GM19043 (cell line): ENCODE measurements at regions not wholly inside any gene's neighbourhood (a gene's known extent, or its start where the extent isn't known, plus 50 kb on each side); places are given as distances from the start of the nearest gene placed in this dataset.

Source experiments
- ATAC-seq: cut with Tn5 transposase; IDR thresholded peaks from one replicate; pipeline ENCODE4 v1.9.1; 2021; ENCODE audit warnings: low read depth; ENCODE audit not compliant: unreplicated experiment

DNA sequence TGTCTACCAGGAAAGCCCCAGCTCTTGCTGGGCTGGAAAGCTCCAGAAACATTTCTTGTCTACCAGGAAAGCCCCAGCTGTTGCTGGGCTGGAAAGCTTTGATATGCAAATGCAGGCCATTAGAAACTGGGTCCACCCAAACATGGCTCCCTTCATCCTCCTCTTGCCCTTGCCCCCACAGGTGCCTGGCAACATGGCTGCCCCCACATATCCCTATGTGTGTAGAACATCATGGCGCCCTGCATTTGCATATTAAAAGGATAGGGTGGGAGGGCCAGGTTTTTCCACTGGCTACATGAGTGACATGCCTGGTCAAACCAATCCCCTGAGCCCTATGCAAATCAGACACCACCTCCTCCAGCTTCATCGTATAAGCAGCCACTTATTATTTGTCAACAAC lies 455.4 kb upstream of the ARGLU1 start:
- no peak for ATAC-seq

DNA sequence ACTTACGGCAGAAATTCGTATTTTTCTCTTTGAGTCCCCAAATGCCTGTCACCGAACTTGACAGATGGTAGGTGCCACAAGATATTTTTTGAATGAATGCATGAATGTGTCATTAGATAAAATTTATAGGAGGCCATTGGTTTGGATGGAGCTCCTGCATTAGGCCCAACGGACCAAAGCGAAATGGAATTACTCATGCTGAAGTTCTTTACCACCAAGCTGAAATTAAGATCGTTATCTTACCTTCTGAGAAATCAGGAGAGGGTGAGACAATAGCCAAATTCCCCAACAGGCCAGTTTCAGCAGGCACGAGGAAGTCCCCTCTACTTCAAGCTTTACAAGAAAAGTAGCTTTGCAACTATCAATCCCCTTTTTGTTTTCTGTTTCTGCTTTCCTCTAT lies 452.5 kb upstream of the ARGLU1 start:
- no peak for ATAC-seq

DNA sequence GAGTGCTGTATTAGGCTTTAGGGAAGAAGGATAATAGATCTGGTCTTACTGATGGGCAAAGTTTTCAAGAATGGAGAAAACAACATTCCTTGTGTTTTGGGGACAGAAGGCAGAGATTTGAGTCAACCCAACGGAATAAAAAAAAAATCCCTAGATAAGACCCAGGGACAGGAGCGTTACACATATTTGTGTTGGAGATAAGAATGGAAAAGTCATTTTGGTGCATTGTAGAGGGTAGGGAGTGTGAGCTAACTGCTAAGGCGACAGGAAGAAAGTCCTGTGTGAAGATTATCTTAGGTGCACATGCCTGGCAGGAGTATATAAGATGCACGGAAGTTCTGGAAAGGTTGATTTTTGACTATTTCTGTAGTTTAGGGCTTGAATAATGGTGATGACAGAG lies 450.3 kb upstream of the ARGLU1 start:
- no peak for ATAC-seq

DNA sequence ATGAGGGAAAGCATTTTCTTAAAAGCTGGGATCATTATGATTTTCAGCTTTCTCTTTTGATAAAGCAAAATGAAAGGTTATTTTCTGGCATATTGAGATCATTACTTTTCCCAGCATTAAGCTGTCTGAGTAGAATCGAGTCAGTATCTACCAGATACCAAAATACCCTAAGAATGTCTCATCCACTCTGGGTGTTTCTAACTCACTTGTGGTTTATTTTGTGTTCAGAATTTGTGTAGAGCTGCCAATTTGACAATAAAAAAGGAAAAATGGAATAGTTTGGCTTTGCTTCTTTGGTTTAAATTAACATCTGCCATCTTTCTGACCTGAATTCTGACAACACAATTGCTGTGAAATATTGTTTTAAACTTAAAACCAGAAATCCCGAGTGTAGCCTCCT lies 438.7 kb upstream of the ARGLU1 start:
- no peak for ATAC-seq

DNA sequence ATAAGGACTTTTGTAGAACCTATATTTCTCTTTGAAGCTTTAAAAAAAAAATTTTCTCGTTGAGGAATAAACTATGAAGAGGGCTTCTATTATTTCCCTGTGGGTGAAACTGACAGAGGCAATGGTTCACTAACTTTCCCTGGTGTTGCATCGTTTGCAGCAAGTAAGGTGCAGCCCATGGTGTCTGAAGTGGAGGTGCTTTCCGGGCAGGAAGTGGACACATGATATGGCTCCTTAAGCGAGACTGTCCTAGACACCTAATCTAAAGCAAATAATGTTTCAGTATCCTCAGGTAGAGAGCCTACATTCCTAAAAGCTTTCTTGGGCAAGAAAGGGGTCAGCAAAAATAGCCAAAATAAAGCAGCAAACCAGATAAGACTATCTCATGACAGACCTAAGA lies 437.6 kb upstream of the ARGLU1 start:
- no peak for ATAC-seq

DNA sequence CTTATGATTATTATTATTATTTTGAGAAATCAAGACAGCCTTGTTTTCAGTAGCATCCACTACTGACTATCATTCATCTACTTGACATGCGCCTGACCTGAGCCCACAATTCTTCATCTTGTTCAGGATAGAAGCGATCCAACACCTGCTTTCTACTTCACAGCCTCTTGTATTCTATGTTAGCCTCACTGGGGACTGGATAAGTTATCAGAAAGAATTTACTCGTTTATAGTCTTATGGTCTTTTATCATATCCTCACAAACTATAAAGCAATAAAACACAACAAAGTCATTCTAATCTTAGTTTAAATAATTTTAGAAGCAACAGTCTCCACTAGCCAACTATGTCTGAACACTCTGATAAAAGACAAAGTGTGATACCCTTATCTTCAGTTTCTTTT lies 436.0 kb upstream of the ARGLU1 start:
- ATAC-seq = no peak

DNA sequence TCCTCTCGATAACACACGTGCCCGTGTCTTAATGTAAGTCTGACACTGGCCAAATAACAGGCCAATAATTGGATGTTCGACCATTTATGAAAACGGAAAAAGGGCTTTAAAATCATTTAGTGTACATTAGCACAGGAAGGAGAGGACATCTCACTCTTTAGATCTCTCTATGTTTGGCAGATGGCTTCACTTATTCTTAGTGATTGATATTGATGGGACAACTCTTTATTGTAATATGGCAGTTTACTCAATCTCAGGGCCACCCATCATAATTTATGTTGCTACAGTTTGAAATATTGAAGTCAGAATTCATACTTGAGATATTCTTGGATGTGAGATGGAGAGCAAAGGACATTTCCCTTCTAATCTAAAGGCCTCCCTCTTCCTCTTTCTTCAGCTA lies 430.7 kb upstream of the ARGLU1 start:
- no peak for ATAC-seq

DNA sequence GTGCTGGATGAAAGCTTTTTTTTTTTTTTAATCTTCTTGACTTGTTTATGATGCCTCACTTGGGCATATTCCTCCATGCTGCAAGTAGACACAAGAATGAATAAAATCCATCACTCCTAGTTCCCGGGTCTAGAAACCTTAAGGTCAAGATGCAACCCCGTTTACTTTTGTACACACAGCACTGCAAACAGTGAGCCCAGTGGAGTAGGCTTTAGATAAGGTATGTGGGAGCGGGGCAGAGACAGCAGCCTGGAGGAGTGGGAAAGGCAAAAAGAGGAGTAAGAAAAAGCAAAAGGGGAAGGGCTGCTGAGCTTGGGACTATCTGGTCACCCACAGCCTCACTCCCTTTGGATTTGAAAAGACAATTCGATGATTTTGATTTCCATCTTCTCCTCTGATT lies 429.8 kb upstream of the ARGLU1 start:
- ATAC-seq = no peak

DNA sequence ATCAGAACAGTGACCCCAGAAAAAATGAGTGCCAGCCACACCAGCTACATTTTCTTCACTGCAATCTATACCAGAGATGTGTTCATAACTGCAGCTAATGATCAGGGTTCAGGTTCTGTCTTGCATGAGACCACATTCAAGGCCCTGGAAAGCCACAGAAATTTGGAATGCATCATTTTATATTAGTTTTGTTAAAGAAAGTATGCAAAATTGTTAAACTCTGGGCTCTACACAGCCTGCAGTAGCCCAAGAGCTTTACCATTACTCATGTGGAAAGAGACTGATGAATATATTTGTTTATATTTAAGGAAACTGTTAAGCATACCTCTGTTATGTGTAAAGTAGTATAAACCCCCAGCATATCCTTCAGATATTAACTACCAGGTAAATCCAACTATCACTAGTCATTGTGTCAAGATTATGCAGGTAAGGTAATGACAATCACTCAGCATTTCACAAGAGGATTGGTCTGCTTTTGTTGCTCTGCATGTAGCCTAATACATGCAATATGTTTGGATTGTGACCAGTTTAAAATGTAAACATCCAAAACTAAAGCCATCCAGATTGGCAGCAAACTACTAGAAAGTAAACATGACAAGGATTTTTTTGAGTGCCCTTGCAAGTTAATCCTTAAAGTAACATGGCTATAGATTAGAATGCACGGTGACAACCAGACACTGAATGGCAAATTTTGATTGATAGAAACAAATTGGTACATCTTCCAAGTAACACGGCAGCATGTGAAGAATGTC lies 429.1 kb upstream of the ARGLU1 start:
- ATAC-seq = no peak

DNA sequence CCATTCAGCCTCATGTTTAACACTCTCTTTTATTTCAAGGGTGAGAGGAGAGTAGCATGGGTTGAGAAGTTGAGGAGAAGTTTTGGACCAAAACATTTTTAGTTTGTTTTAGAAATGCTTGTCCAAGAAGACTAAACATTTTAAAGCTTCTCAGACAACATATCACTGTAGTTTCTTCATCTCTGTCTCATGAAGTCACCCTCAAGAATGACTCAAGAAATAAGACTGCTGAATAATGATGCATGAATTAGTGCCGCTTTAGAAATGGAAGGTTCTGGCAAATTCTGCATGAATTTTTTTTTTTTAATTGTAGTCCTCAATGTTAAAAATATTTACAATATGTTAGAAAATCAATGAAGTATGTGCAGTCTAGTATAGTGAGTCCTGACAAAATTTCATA lies 422.7 kb upstream of the ARGLU1 start:
- no peak for ATAC-seq

DNA sequence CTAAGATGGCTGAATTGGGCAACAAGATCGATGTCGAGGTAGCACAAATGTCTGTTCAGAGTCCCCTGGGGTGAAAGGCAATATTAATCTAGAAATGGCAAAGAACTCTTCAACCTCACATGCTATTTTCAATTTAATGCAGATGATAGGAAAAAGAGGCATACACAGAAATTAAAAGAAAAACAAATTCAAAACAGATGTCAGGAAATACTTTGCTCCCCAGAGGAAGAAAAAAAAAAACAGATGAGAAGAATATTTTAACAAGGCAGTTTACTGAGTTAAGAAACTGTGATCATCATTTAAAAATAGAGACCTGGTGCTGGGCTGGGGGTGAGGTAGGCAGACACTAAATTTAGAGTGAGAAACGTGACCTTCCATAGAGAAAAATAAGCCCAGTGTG lies 421.9 kb upstream of the ARGLU1 start:
- ATAC-seq = no peak

DNA sequence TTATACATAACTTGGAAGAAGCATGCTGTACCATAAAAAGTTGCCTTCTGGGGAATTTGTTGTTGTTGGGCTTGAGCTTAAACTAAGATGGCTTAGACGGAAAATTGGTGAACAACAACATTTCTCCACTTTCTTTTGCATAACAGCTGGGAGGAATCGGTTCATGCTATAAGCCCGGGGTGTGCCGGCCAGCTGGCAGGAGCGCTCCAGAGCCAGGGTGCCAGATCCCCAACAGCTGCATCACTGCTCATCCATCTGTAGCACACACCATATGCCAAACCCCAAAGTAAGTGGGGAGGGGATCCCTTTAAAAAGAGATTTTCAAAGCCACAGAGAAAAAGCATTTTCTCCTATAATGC lies 419.5 kb upstream of the ARGLU1 start:
- ATAC-seq = no peak

DNA sequence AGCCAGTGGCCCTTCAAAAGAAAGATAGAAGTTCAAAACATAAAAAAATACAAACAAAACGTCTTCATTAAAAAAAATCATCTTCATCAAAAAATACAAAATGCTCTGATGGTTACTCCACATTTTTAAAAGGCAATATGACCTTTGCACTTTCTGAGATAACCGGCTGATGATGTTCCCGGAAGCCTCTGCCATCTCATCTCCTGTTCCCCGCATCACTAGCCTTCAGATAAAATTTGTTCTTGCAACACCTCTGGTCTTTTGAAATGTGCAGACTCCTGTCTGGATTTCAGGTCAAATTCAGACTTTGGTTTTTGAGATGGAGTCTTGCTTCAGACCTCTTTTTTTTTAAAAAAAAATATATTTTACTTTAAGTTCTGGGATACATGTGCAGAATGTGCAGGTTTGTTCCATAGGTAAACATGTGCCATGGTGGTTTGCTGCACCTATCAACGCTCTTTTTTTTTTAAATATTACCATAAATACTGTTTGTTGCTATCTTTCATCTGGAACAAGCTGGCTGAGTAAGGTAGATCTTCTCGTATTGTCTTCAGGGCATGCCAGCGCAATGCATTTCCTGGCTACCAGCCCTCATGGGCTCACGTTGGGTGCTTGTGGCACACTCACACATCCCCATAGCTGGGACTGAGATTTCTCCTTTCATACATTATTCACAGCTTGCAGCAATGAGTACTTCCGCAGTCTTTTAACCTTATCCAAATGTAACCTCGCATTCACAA lies 418.9 kb upstream of the ARGLU1 start:
- no peak for ATAC-seq

DNA sequence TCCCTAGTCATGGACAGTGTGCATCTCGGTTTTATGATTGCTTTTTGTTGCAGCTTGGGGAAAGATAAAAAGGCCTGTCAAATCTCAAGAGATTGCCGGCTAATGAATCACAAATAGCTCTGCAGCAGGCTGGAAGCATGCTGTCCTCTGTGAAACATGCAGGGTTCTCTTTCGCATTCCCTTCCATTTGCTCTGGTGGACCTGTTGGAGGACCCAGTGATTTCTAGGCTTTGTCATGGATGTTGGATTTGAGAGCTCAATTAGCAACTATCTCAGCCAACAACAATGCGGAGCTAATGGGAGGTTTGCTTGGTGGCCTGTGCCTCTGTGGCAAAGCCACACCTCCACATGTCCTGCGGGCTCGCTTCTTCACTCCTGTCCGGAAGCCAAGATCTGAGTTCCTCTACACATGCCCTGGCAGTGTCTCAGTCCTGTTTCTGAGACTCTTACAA lies 418.1 kb upstream of the ARGLU1 start:
- ATAC-seq = no peak

DNA sequence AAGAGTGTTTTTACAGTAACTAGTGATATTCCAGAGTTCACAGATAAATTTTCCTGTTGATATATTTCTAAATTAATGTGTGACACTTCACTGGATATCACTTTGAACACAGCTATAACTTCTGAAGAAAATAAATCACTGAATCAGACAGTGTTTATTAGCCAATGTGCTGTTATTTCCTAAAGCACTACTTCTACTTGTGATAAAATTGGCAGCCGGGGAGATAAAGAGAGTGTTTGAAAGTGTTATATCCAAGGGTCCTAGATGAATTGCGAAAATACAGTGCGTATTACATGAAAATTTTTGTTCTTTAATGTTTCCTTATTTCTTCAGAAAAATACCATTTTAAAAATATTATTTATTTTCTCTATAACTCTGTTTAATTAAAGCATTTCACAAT lies 417.5 kb upstream of the ARGLU1 start:
- no peak for ATAC-seq

DNA sequence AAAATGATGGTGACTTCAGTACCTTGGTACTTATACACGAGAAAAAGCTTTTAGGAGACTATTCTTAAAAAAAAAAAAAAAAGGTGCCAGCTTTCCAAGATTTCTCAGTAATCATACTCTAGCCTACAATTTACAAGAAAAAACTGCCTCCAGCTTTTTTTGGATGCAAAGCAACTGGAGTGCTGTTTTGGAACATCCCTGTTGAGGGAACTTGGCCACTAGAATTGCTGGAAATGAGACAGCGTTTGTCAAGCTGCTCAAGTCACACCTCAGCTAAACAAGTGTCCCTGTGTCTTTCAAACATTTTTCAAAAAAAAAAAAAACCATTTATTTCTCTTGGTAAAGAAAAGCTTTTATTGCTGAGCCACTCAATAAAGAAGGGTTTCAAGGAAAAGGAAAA lies 413.1 kb upstream of the ARGLU1 start:
- no peak for ATAC-seq

DNA sequence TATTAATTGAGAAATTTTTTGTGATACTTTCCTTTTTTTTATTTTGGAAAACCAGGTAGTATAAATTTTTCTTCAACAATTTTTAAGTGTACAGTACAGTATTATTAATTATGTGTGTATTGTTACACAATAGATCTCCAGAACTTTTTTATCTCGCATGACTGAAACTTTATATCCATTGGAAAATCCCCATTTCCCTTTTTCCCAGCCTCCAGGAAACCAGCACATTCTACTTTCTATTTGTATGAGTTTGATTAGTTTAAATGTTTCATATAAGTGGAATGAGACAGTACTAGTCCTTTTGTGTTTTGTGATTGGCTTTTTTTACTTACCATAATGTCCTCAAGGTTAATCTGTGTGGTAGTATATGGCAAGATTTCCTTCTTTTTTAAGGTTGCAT lies 399.5 kb upstream of the ARGLU1 start:
- no peak for ATAC-seq

DNA sequence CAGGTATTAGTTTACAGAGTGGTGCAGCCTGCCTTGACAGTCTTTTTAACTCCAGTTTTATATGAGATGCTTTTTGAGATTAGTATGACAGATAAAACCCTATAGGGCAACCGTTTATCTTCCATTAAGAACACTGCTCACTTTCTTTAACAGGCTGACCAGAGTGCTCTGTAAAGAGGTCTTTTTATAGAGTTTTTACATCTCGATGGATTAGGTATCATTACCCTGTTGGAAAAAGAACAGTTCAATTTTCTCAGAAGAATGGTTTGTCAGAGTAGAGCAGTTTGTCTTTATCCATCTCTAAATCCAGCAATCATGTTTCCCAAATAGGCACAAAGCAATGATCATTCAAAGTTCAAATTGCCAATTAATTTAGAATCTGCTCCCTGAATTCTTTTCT lies 395.2 kb upstream of the ARGLU1 start:
- no peak for ATAC-seq

DNA sequence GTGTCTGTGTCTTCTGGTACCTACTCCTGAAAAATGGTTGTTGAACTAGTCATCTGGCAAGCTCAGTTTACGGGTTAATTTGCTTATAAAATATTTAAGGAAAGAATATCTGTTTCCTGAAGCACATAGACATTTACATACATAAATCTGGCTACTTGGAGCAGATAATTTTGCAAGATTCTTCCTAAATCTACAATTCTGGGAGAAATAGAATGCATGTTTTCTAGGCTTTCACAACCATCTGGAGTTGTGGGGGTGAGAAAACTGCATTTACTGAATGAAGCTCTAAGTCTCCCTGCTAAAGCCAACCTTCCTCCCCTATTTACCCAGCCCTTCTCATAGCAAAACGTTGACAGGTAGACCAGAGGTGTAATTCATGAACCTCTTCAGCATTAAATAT lies 393.7 kb upstream of the ARGLU1 start:
- no peak for ATAC-seq

DNA sequence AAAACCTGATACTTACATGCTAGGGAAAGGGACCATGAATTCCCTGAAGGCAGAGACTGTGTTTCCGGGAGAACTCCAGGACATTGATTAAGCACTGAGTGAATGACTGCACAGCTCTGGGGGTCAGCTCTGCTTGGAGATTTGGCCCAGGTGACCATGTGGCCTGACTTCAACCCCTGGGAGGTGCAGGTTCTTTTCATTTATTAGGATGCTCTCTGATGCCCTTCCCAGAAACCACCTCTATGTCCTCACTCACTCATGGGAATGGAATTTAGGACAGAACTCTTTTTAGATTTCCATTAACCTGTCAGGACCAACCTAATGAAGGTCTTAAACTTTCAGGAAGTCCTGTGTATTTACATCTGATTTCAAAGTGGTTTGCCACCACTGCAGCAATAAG lies 393.3 kb upstream of the ARGLU1 start:
- ATAC-seq = no peak

DNA sequence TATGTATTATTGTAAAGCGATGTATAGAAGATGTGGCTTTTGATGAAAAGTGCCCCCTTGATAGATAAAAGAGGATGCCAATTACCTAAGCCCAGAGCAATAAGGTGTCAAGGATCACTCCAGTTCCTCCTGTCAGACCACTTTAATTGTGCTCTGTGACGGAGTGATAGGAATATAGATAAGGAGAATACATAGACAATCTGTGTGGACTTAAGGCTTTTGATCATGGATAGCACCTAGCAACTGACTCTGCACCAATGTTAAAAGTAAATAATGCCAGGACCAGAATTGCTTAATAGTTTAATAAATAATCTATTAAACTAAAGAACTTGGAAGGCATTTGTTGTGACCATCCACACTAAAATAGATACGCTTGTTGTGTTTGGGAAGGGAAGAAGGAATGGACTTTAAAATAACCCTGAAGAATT lies 390.7 kb upstream of the ARGLU1 start:
- no peak for ATAC-seq

DNA sequence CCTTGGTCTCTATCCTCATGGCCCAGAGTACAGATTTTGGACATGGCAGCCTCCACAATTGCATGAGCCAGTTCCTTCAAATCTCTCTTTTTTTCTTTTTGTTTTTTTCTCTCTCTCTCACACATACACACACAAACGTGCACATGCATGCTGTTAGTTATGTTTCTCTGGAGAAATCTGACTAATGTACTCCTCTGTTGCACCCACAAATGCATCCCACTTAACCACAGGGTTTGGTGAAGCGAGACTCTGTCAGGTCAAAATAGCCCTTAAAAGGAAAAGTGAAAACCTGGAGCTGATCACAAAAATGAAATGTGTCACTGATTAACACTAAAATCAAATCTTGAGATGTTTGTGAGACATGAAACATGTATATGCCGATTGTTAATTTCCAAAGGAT lies 374.6 kb upstream of the ARGLU1 start:
- no peak for ATAC-seq
